Heart left ventricle (tissue), 16 donors: ENCODE measurements at regions not wholly inside any gene's neighbourhood (a gene's known extent, or its start where the extent isn't known, plus 50 kb on each side); places are given as distances from the start of the nearest gene placed in this dataset.
A peak's percentile ranks its signal among the peaks of the same experiment; 100 is the strongest.

Source experiments
- ATAC-seq, 4 donors: fragments of 200-7000 bp; cut with Tn5 transposase; one replicate each; pipeline ENCODE4 v1.9.1; 2020 to 2022; ENCODE audit warnings: moderate library complexity in 4 of 4, mild to moderate bottlenecking in 3 of 4, moderate number of reproducible peaks in 1 of 4
- DNase-seq, 5 donors: peaks; one replicate each; pipeline ENCODE4 v3.0.0-alpha.2; 2020
- H3K27ac ChIP-seq, 12 donors: fragments of 200-600 bp; sonication (generic) in 4 of 12; one replicate each; pipeline versions ENCODE4 v1.5.0 to v1.8.0; 2016 to 2022; ENCODE audit warnings: mild to moderate bottlenecking in 2 of 12
- H3K27me3 ChIP-seq, 9 donors: fragments of 200-600 bp; sonication (generic) in 2 of 9; one replicate each; pipeline versions ENCODE4 v1.5.1 to v1.8.0; 2016 to 2022; ENCODE audit warnings: mild to moderate bottlenecking in 3 of 9
- H3K36me3 ChIP-seq, 9 donors: fragments of 200-600 bp; sonication (generic) in 2 of 9; one replicate each; pipeline versions ENCODE4 v1.5.0 to v1.8.0; 2018 to 2022; ENCODE audit warnings: mild to moderate bottlenecking in 2 of 9
- H3K4me1 ChIP-seq, 12 donors: fragments of 200-600 bp; sonication (generic) in 4 of 12; one replicate each; pipeline versions ENCODE4 v1.5.0 to v1.8.0; 2016 to 2022; ENCODE audit warnings: mild to moderate bottlenecking in 3 of 12
- H3K4me3 ChIP-seq, 12 donors: fragments of 200-600 bp; sonication (generic) in 4 of 12; one replicate each; pipeline versions ENCODE4 v1.5.0 to v1.8.0; 2017 to 2022; ENCODE audit warnings: mild to moderate bottlenecking in 9 of 12, moderate library complexity in 4 of 12
- H3K9me3 ChIP-seq, 12 donors: fragments of 200-600 bp; sonication (generic) in 4 of 12; one replicate each; pipeline versions ENCODE4 v1.5.0 to v1.8.0; 2016 to 2022; ENCODE audit warnings: mild to moderate bottlenecking in 1 of 12
- CTCF ChIP-seq, 12 donors: fragments of 200-600 bp; sonication (generic) in 4 of 12; IDR thresholded peaks; one replicate each; pipeline versions ENCODE4 v1.5.0 to v1.8.0; 2018 to 2022; ENCODE audit warnings: antibody characterized with exemption in 12 of 12, mild to moderate bottlenecking in 5 of 12
- POLR2A ChIP-seq, 2 donors: fragments of 450-650 bp; IDR thresholded peaks; one replicate each; pipeline ENCODE4 v1.6.1; 2017; ENCODE audit warnings: antibody characterized with exemption in 2 of 2, mild to moderate bottlenecking in 2 of 2, moderate library complexity in 2 of 2
- WGBS, 4 donors: extraction: QIAGEN DNeasy Blood & Tissue Kit in 2 of 4; methylation state at CpG; one replicate each; pipeline versions ENCODE4 v1.1.5 to v1.1.7; 2013 to 2018; 5-methylcytosine and 5-hydroxymethylcytosine counted together
- intact Hi-C, 10 donors: fragments of 100-400 bp; cut with DNase I; formaldehyde crosslinking; loops; one replicate each; pipeline versions ENCODE4 v1.11.1 to v1.14.2; 2022
- donor health status: ischemic (EF 13 %, LVEDD 7.1; RV severe dilation, severe dysfunction).
- donor health status: healthy with polysubstance abuse.
- donor health status: DM: no; HTN: yes; CAD: no.
- donor health status: DM: no; HTN: no; CAD: no.
- donor health status: ischemic (EF 25% LVEDD 6.9; RV normal size, moderate dysfunction).
- donor health status: ischemic (EF 25% LVEDD 5.7; RV mildly dilated, moderate dysfunction).
- donor health status: healthy.
- donor health status: DM: yes; HTN: yes; CAD: no.
- donor health status: ischemic (EF 35%, LVEDD 5.7; RV mildly dilated, moderate dysfunction).
- donor health status: nonischemic (EF 11% LVEDD 7.7; RV severe dilation, severe dysfunction).
- donor health status: DM: yes; HTN: yes; CAD: no.
- donor health status: PGD.
- donor health status: ischemic (EF 29% LVEDD 5.4; RV normal size, mild dysfunction).
- donor health status: nonischemic (EF 23%, LVEDD 6.1; RV moderate dilation, normal function).

- Histone ChIP-seq H3K27ac (no peak overlapping the region), H3K9me3 (no peaks in the 10 kb centered on the region), H3K36me3 (no peaks in the 10 kb centered on the region), H3K4me3 (no peak overlapping the region), H3K4me1 (peaks cover 0 to 34% (median 12%) of the 10 kb centered on the region in 12 donors), H3K27me3 (no peaks in the 10 kb centered on the region)
- ATAC-seq (no peak), DNase-seq (no peak)
- intact Hi-C loops: no loop called here
- 70 to 78% (median 75%) methylated on average over 4 of the region's 4 CpGs for WGBS, 4 donors
- TF ChIP-seq POLR2A (IDR thresholded peaks at IDR 0.05): no peak
- no peak for TF ChIP-seq CTCF (IDR thresholded peaks at IDR 0.05)
Observed at GRCh38 chr5:111585946-111586345, 73.6 kb upstream of the STARD4 start.

GRCh38 chr5:111585291-111585690 is 73.0 kb upstream of the STARD4 start:
- no peaks in the 10 kb centered on the region for H3K36me3 ChIP-seq
- H3K4me1 ChIP-seq: peaks cover 0 to 37% (median 13%) of the 10 kb centered on the region in 12 donors
- no peak for TF ChIP-seq POLR2A (IDR thresholded peaks at IDR 0.05)
- TF ChIP-seq CTCF (IDR thresholded peaks at IDR 0.05): no peak
- 91 to 100% (median 98%) methylated on average over 1 of the region's 1 CpG for whole genome bisulfite sequencing, 4 donors
- no peak for ATAC-seq
- H3K4me3 ChIP-seq: no peak overlapping the region
- no peaks in the 10 kb centered on the region for H3K9me3 ChIP-seq
- intact Hi-C loops: no loop called here
- DNase-seq: no peak
- H3K27ac ChIP-seq: no peak overlapping the region
- no peaks in the 10 kb centered on the region for H3K27me3 ChIP-seq

- Histone ChIP-seq H3K27ac (no peak overlapping the region), H3K4me1 (peaks cover 0 to 37% (median 12%) of the 10 kb centered on the region in 12 donors), H3K27me3 (no peaks in the 10 kb centered on the region), H3K36me3 (no peaks in the 10 kb centered on the region), H3K4me3 (no peak overlapping the region), H3K9me3 (peaks cover 0 to under 1% (median 0%) of the 10 kb centered on the region in 12 donors)
- intact Hi-C loops: loop anchor here in 1 of 10 donors (5.0 kb wide), 1 partner anchor 173 kb away; the partner anchor contains the start of gene NREP
- no peak for TF ChIP-seq CTCF (IDR thresholded peaks at IDR 0.05)
- 43 to 60% (median 55%) methylated on average over 1 of the region's 1 CpG for WGBS, 4 donors
- DNase-seq (no peak), ATAC-seq (peak in 3 of 4 donors; percentile 44 to 74 (median 47))
Observed at GRCh38 chr5:111584651-111585050, 72.3 kb upstream of the STARD4 start.

- no peaks in the 10 kb centered on the region for H3K27me3 ChIP-seq
- intact Hi-C loops: loop anchor here in 1 of 10 donors (5.0 kb wide), 1 partner anchor 174 kb away; the partner anchor contains the start of gene NREP
- peaks cover 0 to 34% (median 11%) of the 10 kb centered on the region in 12 donors for H3K4me1 ChIP-seq
- peaks cover 0 to 6% (median 0%) of the 10 kb centered on the region in 12 donors for H3K9me3 ChIP-seq
- ATAC-seq (peak; percentile 16 to 52 (median 32)), DNase-seq (no peak)
- no peak for TF ChIP-seq CTCF (IDR thresholded peaks at IDR 0.05)
- TF ChIP-seq POLR2A (IDR thresholded peaks at IDR 0.05): no peak
- no peaks in the 10 kb centered on the region for H3K36me3 ChIP-seq
- 37 to 56% (median 46%) methylated on average over 4 of the region's 4 CpGs for WGBS, 4 donors
- peak overlapping the region in 2 of 12 donors; percentile 25 to 54 for H3K27ac ChIP-seq
- no peak overlapping the region for H3K4me3 ChIP-seq
Observed at GRCh38 chr5:111583758-111584203, 71.4 kb upstream of the STARD4 start.
